HL-60 (cell line): ENCODE measurements at regions not wholly inside any gene's neighbourhood (a gene's known extent, or its start where the extent isn't known, plus 50 kb on each side); places are given as distances from the start of the nearest gene placed in this dataset.
"Not testable (repeated sequence)": the region's sequence is repeated elsewhere in the genome, so short reads cannot be mapped to it uniquely, and the experiment has no call there.

Experiments used
- DNase-seq, 2 experiments: peaks; one replicate each; pipeline ENCODE4 v3.0.0-alpha.2; 2010 to 2020; ENCODE audit warnings: low read depth in 1 of 2, low spot score in 1 of 2
- H3K27ac ChIP-seq: fragments of 250-450 bp; sonication (Bioruptor Pico); replicated peaks from 2 replicates; pipeline ENCODE4 v1.5.1; 2020; ENCODE audit warnings: mild to moderate bottlenecking, moderate library complexity
- H3K27me3 ChIP-seq: fragments of 250-450 bp; sonication (Bioruptor Pico); 2 replicates; pipeline ENCODE4 v1.5.1; 2021; ENCODE audit warnings: mild to moderate bottlenecking, moderate library complexity; ENCODE audit not compliant: insufficient read depth, poor library complexity, severe bottlenecking
- H3K4me3 ChIP-seq: replicated peaks from 2 replicates; pipeline ENCODE4 v1.5.1; 2011; ENCODE audit warnings: mild to moderate bottlenecking, control low read depth, low read length; ENCODE audit not compliant: insufficient read depth
- CTCF ChIP-seq: IDR thresholded peaks from one replicate; pipeline ENCODE4 v1.5.1; 2011; ENCODE audit warnings: low read length, control low read depth, inconsistent platforms; ENCODE audit not compliant: insufficient read depth
- GABPA ChIP-seq: IDR thresholded peaks from 2 replicates; pipeline ENCODE4 v1.6.1; 2012; ENCODE audit warnings: low read depth
- POLR2AphosphoS5 ChIP-seq: IDR thresholded peaks from 2 replicates; pipeline ENCODE4 v1.6.1; 2012; ENCODE audit warnings: low read depth
- REST ChIP-seq: IDR thresholded peaks from 2 replicates; pipeline ENCODE4 v1.6.1; 2012; ENCODE audit warnings: low read depth; ENCODE audit not compliant: insufficient replicate concordance
- SPI1 ChIP-seq: IDR thresholded peaks from 2 replicates; pipeline ENCODE4 v1.6.1; 2012; ENCODE audit warnings: low read depth, mild to moderate bottlenecking, borderline replicate concordance

- TF ChIP-seq SPI1: no peak
These were observed 225.6 kb upstream of the CACNA2D1 start for GRCh38 chr7:82669141-82669540.

GRCh38 chr7:82668676-82669075 lies 225.1 kb upstream of the CACNA2D1 start:
- TF ChIP-seq POLR2AphosphoS5 (no peak), SPI1 (no peak), REST (no peak), CTCF (no peak), GABPA (no peak)
- DNase-seq: no peak
- Histone ChIP-seq H3K4me3 (no peak overlapping the region), H3K27me3 (no peaks in the 10 kb centered on the region), H3K27ac (no peak overlapping the region)

More at GRCh38 chr7:82669141-82669540, 225.6 kb upstream of the CACNA2D1 start:
- Histone ChIP-seq H3K4me3 (no peak overlapping the region), H3K27me3 (no peaks in the 10 kb centered on the region), H3K27ac (no peak overlapping the region)
- DNase-seq: no peak

GRCh38 chr7:82665966-82666507 lies 222.5 kb upstream of the CACNA2D1 start:
- TF ChIP-seq GABPA (no peak), SPI1 (no peak), REST (no peak), CTCF (no peak), POLR2AphosphoS5 (no peak)
- Histone ChIP-seq H3K27me3 (no peaks in the 10 kb centered on the region), H3K4me3 (no peak overlapping the region), H3K27ac (no peak overlapping the region)
- no peak for DNase-seq

GRCh38 chr7:82655965-82656364 lies 212.4 kb upstream of the CACNA2D1 start:
- Histone ChIP-seq H3K4me3 (no peak overlapping the region), H3K27ac (no peak overlapping the region), H3K27me3 (no peaks in the 10 kb centered on the region)
- DNase-seq: no peak
- TF ChIP-seq CTCF (no peak), SPI1 (no peak), REST (no peak), GABPA (no peak), POLR2AphosphoS5 (no peak)

GRCh38 chr7:82650095-82650494 lies 206.5 kb upstream of the CACNA2D1 start:
- DNase-seq, H3K4me3 ChIP-seq, H3K27ac ChIP-seq, H3K27me3 ChIP-seq: not testable (repeated sequence)
